ENCODE measurements at regions not wholly inside any gene's neighbourhood (a gene's known extent, or its start where the extent isn't known, plus 50 kb on each side); places are given as distances from the start of the nearest gene placed in this dataset.

DNA sequence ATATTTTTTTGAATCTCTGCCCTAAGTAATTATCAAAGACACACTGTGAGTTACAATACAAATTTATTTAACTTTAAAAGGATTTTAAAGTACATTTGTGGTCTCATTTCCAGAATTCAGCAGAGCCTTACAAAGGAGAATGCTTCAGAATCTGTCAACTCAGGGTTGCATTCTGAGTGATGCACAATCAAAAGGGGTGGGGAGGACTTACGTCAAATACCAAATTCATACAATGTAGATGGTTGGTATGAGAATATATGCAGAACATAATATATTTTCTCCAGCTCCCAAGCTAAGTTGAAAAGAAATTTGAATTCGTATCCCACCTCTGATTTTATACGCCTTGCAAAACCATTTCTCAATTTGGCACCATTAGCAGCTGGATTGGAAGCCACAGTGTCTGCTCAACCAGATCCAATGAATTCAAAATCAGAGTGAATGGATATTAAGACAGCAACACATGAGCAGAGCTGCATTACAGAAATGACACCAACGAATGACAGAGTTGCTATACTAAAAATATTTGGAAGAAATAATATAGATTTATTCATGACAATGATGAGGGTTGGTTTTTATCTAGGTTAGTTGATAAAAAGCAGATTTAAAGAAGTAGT, 110.4 kb upstream of the CFAP20DC start:
- no peak overlapping the region for H3K9ac ChIP-seq (ENCODE audit: low read length)
- H3K36me3 ChIP-seq (ENCODE audit: control insufficient read depth, insufficient read depth, low read length), result no peaks in the 10 kb centered on the region
- no peaks in the 10 kb centered on the region for H3K27me3 ChIP-seq (ENCODE audit: control insufficient read depth, insufficient read depth, low read length)
- no peaks in the 10 kb centered on the region for H3K9me3 ChIP-seq (ENCODE audit: control insufficient read depth, insufficient read depth, low read depth, low read length)
- no peak overlapping the region for H3K4me3 ChIP-seq (ENCODE audit: low read depth, low read length)
- H3K27ac ChIP-seq (ENCODE audit: low read depth, low read length), result no peak overlapping the region
- H3K4me1 ChIP-seq (ENCODE audit: control insufficient read depth, insufficient read depth, low read length), result no peaks in the 10 kb centered on the region

GRCh38 chr3:59153648-59154047, 103.8 kb upstream of the CFAP20DC start:
- no peaks in the 10 kb centered on the region; the same call in 1 of the 2 replicates for H3K9me3 ChIP-seq (ENCODE audit: control insufficient read depth, insufficient read depth, low read depth, low read length)
- no peaks in the 10 kb centered on the region for H3K36me3 ChIP-seq (ENCODE audit: control insufficient read depth, insufficient read depth, low read length)
- no peak overlapping the region for H3K9ac ChIP-seq (ENCODE audit: low read length)
- H3K27me3 ChIP-seq (ENCODE audit: control insufficient read depth, insufficient read depth, low read length), result no peaks in the 10 kb centered on the region
- peaks cover 8% of the 10 kb centered on the region for H3K4me1 ChIP-seq (ENCODE audit: control insufficient read depth, insufficient read depth, low read length)
- no peak overlapping the region for H3K4me3 ChIP-seq (ENCODE audit: low read depth, low read length)
- H3K27ac ChIP-seq (ENCODE audit: low read depth, low read length), result no peak overlapping the region

DNA sequence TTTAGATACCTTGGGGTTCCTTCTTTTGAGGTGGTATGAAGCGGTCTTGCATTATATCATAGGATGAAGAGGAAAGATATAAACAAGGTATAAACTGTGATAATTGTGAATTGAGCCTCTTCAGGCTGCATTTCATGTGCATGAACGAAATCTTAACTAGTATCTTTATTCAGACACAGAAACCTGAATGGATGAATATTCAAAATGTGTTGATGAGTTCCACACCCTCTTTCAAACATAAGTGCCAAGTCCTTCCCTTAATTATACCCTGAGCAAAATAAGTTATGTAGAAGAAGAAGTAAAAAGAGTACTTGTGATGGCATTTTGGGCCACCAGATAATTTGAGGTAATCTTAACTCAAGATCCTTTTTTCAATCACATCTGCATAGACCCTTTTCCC, 103.1 kb upstream of the CFAP20DC start:
- no peak overlapping the region for H3K27ac ChIP-seq (ENCODE audit: low read depth, low read length)

DNA sequence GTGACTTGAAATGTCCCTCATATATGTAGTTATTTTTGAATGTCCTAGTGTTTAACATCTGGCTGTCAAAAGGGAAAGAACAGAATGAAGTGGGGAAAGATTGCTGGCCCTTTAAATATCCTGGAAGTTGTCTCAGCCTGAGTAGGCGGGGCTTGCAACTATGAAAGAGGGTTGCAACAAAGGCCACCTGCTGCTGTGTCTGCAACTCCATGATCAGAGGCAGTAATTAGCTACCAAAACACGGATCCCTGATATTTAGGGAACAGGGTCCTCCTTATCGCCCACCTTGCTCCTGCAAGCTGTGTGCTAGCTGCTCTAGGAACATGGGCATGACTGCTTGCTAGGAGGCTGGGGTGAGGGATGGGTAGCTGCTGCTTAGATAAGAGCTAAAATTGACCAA, 100.2 kb upstream of the CFAP20DC start:
- Histone ChIP-seq H3K27me3 (ENCODE audit: control insufficient read depth, insufficient read depth, low read length) (no peaks in the 10 kb centered on the region), H3K36me3 (ENCODE audit: control insufficient read depth, insufficient read depth, low read length) (no peaks in the 10 kb centered on the region), H3K4me3 (ENCODE audit: low read depth, low read length) (peak overlapping the region; percentile 39; the same call in 1 of the 2 replicates), H3K9me3 (ENCODE audit: control insufficient read depth, insufficient read depth, low read depth, low read length) (peaks cover 7% of the 10 kb centered on the region), H3K9ac (ENCODE audit: low read length) (no peak overlapping the region), H3K4me1 (ENCODE audit: control insufficient read depth, insufficient read depth, low read length) (peaks cover 8% of the 10 kb centered on the region), H3K27ac (ENCODE audit: low read depth, low read length) (no peak overlapping the region)

More for the DNA sequence above, 103.1 kb upstream of the CFAP20DC start:
- H3K9me3 ChIP-seq (ENCODE audit: control insufficient read depth, insufficient read depth, low read depth, low read length), result peaks cover 3% of the 10 kb centered on the region; the same call in 1 of the 2 replicates
- no peaks in the 10 kb centered on the region for H3K36me3 ChIP-seq (ENCODE audit: control insufficient read depth, insufficient read depth, low read length)
- no peaks in the 10 kb centered on the region for H3K27me3 ChIP-seq (ENCODE audit: control insufficient read depth, insufficient read depth, low read length)
- no peak overlapping the region for H3K4me3 ChIP-seq (ENCODE audit: low read depth, low read length)
- peaks cover 8% of the 10 kb centered on the region for H3K4me1 ChIP-seq (ENCODE audit: control insufficient read depth, insufficient read depth, low read length)
- H3K9ac ChIP-seq (ENCODE audit: low read length), result no peak overlapping the region

GRCh38 chr3:59149166-59149565, 99.3 kb upstream of the CFAP20DC start:
- peaks cover 8% of the 10 kb centered on the region for H3K4me1 ChIP-seq (ENCODE audit: control insufficient read depth, insufficient read depth, low read length)
- no peak overlapping the region for H3K9ac ChIP-seq (ENCODE audit: low read length)
- no peaks in the 10 kb centered on the region for H3K27me3 ChIP-seq (ENCODE audit: control insufficient read depth, insufficient read depth, low read length)
- no peak overlapping the region for H3K27ac ChIP-seq (ENCODE audit: low read depth, low read length)
- H3K9me3 ChIP-seq (ENCODE audit: control insufficient read depth, insufficient read depth, low read depth, low read length), result peaks cover 7% of the 10 kb centered on the region
- H3K36me3 ChIP-seq (ENCODE audit: control insufficient read depth, insufficient read depth, low read length), result no peaks in the 10 kb centered on the region
- no peak overlapping the region for H3K4me3 ChIP-seq (ENCODE audit: low read depth, low read length)

GRCh38 chr3:59143447-59143846, 93.6 kb upstream of the CFAP20DC start:
- Histone ChIP-seq H3K4me3 (ENCODE audit: low read depth, low read length) (no peak overlapping the region), H3K9ac (ENCODE audit: low read length) (no peak overlapping the region), H3K4me1 (ENCODE audit: control insufficient read depth, insufficient read depth, low read length) (no peaks in the 10 kb centered on the region), H3K9me3 (ENCODE audit: control insufficient read depth, insufficient read depth, low read depth, low read length) (peaks cover 7% of the 10 kb centered on the region; the same call in 1 of the 2 replicates), H3K27me3 (ENCODE audit: control insufficient read depth, insufficient read depth, low read length) (no peaks in the 10 kb centered on the region), H3K27ac (ENCODE audit: low read depth, low read length) (no peak overlapping the region), H3K36me3 (ENCODE audit: control insufficient read depth, insufficient read depth, low read length) (no peaks in the 10 kb centered on the region)

- Histone ChIP-seq H3K27ac (ENCODE audit: low read depth, low read length) (no peak overlapping the region), H3K9ac (ENCODE audit: low read length) (no peak overlapping the region), H3K4me1 (ENCODE audit: control insufficient read depth, insufficient read depth, low read length) (no peaks in the 10 kb centered on the region), H3K4me3 (ENCODE audit: low read depth, low read length) (no peak overlapping the region), H3K9me3 (ENCODE audit: control insufficient read depth, insufficient read depth, low read depth, low read length) (peaks cover 3% of the 10 kb centered on the region; the same call in 1 of the 2 replicates), H3K27me3 (ENCODE audit: control insufficient read depth, insufficient read depth, low read length) (no peaks in the 10 kb centered on the region), H3K36me3 (ENCODE audit: control insufficient read depth, insufficient read depth, low read length) (no peaks in the 10 kb centered on the region)
Observed at GRCh38 chr3:59142556-59142955, 92.7 kb upstream of the CFAP20DC start.

DNA sequence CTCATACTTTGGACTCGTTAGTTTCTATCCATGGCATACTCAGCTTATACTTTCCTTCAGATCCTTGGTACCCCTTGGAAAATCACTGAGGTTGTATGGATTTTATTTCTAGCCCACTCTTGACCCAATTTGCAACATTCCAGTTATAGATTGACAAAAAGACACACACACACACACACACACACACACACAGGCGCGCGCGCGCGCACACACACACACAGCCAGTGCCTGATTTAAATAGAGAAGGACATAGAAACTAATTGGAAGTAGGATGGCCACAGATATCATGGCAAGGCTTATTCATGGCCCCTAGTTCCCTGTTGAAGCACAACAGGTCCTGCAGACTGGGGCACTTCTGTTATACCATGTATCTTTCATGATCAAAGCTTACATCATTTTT, 89.1 kb upstream of the CFAP20DC start:
- H3K4me3 ChIP-seq (ENCODE audit: low read depth, low read length), result no peak overlapping the region
- no peaks in the 10 kb centered on the region for H3K9me3 ChIP-seq (ENCODE audit: control insufficient read depth, insufficient read depth, low read depth, low read length)
- no peak overlapping the region for H3K9ac ChIP-seq (ENCODE audit: low read length)
- no peaks in the 10 kb centered on the region for H3K36me3 ChIP-seq (ENCODE audit: control insufficient read depth, insufficient read depth, low read length)
- H3K27me3 ChIP-seq (ENCODE audit: control insufficient read depth, insufficient read depth, low read length), result no peaks in the 10 kb centered on the region
- no peak overlapping the region for H3K27ac ChIP-seq (ENCODE audit: low read depth, low read length)
- H3K4me1 ChIP-seq (ENCODE audit: control insufficient read depth, insufficient read depth, low read length), result no peaks in the 10 kb centered on the region

GRCh38 chr3:59137415-59137814, 87.6 kb upstream of the CFAP20DC start:
- Histone ChIP-seq H3K4me3 (ENCODE audit: low read depth, low read length) (no peak overlapping the region), H3K36me3 (ENCODE audit: control insufficient read depth, insufficient read depth, low read length) (no peaks in the 10 kb centered on the region), H3K4me1 (ENCODE audit: control insufficient read depth, insufficient read depth, low read length) (no peaks in the 10 kb centered on the region), H3K27ac (ENCODE audit: low read depth, low read length) (no peak overlapping the region), H3K9ac (ENCODE audit: low read length) (no peak overlapping the region), H3K9me3 (ENCODE audit: control insufficient read depth, insufficient read depth, low read depth, low read length) (no peaks in the 10 kb centered on the region), H3K27me3 (ENCODE audit: control insufficient read depth, insufficient read depth, low read length) (no peaks in the 10 kb centered on the region)

- Histone ChIP-seq H3K9ac (ENCODE audit: low read length) (no peak overlapping the region), H3K27ac (ENCODE audit: low read depth, low read length) (no peak overlapping the region), H3K27me3 (ENCODE audit: control insufficient read depth, insufficient read depth, low read length) (no peaks in the 10 kb centered on the region), H3K4me3 (ENCODE audit: low read depth, low read length) (no peak overlapping the region), H3K36me3 (ENCODE audit: control insufficient read depth, insufficient read depth, low read length) (no peaks in the 10 kb centered on the region), H3K4me1 (ENCODE audit: control insufficient read depth, insufficient read depth, low read length) (peaks cover 1% of the 10 kb centered on the region; the same call in 1 of the 2 replicates), H3K9me3 (ENCODE audit: control insufficient read depth, insufficient read depth, low read depth, low read length) (no peaks in the 10 kb centered on the region)
Observed at GRCh38 chr3:59136081-59136480, 86.3 kb upstream of the CFAP20DC start.

GRCh38 chr3:59135096-59135495, 85.3 kb upstream of the CFAP20DC start:
- Histone ChIP-seq H3K9ac (ENCODE audit: low read length) (no peak overlapping the region), H3K9me3 (ENCODE audit: control insufficient read depth, insufficient read depth, low read depth, low read length) (no peaks in the 10 kb centered on the region), H3K27ac (ENCODE audit: low read depth, low read length) (no peak overlapping the region), H3K4me3 (ENCODE audit: low read depth, low read length) (no peak overlapping the region), H3K4me1 (ENCODE audit: control insufficient read depth, insufficient read depth, low read length) (peaks cover 6% of the 10 kb centered on the region; the same call in 1 of the 2 replicates), H3K36me3 (ENCODE audit: control insufficient read depth, insufficient read depth, low read length) (no peaks in the 10 kb centered on the region), H3K27me3 (ENCODE audit: control insufficient read depth, insufficient read depth, low read length) (no peaks in the 10 kb centered on the region)
